H1 (cell line): ENCODE measurements at regions not wholly inside any gene's neighbourhood (a gene's known extent, or its start where the extent isn't known, plus 50 kb on each side); places are given as distances from the start of the nearest gene placed in this dataset.

ENCODE experiments used
- CTCF ChIP-seq, 3 experiments: IDR thresholded peaks; 1 replicate in 2 of 3; 2 replicates in 1 of 3; pipeline versions ENCODE4 v1.5.1 to v1.6.1; 2011; ENCODE audit warnings: low read length in 3 of 3, mild to moderate bottlenecking in 3 of 3, inconsistent platforms in 2 of 3, low read depth in 1 of 3, moderate library complexity in 1 of 3; ENCODE audit not compliant: insufficient read depth in 1 of 3; ENCODE audit errors: control extremely low read depth in 1 of 3
- EZH2 ChIP-seq: fragments of 200-600 bp; sonication (generic); IDR thresholded peaks from 2 replicates; pipeline ENCODE4 v1.7.1; 2012; ENCODE audit warnings: low read depth, mild to moderate bottlenecking, moderate library complexity, low read length, inconsistent platforms; ENCODE audit not compliant: severe bottlenecking

- TF ChIP-seq CTCF (IDR thresholded peaks at IDR 0.05; ENCODE audit: control extremely low read depth in 1 of 3, insufficient read depth in 1 of 3, low read depth in 1 of 3, low read length in 3 of 3) (no peak), EZH2 (no peak)
Observed at GRCh38 chr4:176889776-176890175, 97.1 kb upstream of the VEGFC start.
